NT2/D1 (cell line): ENCODE measurements at regions not wholly inside any gene's neighbourhood (a gene's known extent, or its start where the extent isn't known, plus 50 kb on each side); places are given as distances from the start of the nearest gene placed in this dataset.

Source experiments
- DNase-seq: peaks from one replicate; pipeline ENCODE4 v3.0.0-alpha.2; 2011; ENCODE audit warnings: low read depth, low spot score
- H3K27me3 ChIP-seq: 2 replicates; pipeline ENCODE4 v1.6.0; 2011; ENCODE audit warnings: mild to moderate bottlenecking; ENCODE audit not compliant: insufficient read length, insufficient read depth
- H3K36me3 ChIP-seq: 2 replicates; pipeline ENCODE4 v1.6.1; 2011; ENCODE audit warnings: mild to moderate bottlenecking, low read length, mixed read lengths; ENCODE audit not compliant: insufficient read depth, insufficient read length
- H3K4me1 ChIP-seq: 2 replicates; pipeline ENCODE4 v1.5.1; 2011; ENCODE audit not compliant: insufficient read depth, insufficient read length
- H3K4me3 ChIP-seq: 2 replicates; pipeline ENCODE4 v1.5.1; 2011; ENCODE audit warnings: low read depth; ENCODE audit not compliant: insufficient read length
- H3K9ac ChIP-seq: 2 replicates; pipeline ENCODE4 v1.6.0; 2011; ENCODE audit warnings: low read depth; ENCODE audit not compliant: insufficient read length
- H3K9me3 ChIP-seq: 2 replicates; pipeline ENCODE4 v1.5.1; 2011; ENCODE audit warnings: mild to moderate bottlenecking, low read length; ENCODE audit not compliant: insufficient read depth
- SUZ12 ChIP-seq: IDR thresholded peaks from 2 replicates; pipeline ENCODE4 v1.6.1; 2011; ENCODE audit not compliant: insufficient read length, insufficient read depth; ENCODE audit errors: extremely low read depth
- YY1 ChIP-seq: IDR thresholded peaks from 2 replicates; pipeline ENCODE4 v1.6.1; 2011; ENCODE audit not compliant: insufficient read length, insufficient read depth
- ZNF274 ChIP-seq: IDR thresholded peaks from 2 replicates; pipeline ENCODE4 v1.6.1; 2011; ENCODE audit warnings: mild to moderate bottlenecking, low read depth, low read length

GRCh38 chr11:105466582-105467228 lies 143.2 kb upstream of the GRIA4 start:
- Histone ChIP-seq H3K36me3 (no peaks in the 10 kb centered on the region), H3K4me3 (no peak overlapping the region), H3K27me3 (no peaks in the 10 kb centered on the region), H3K9me3 (no peaks in the 10 kb centered on the region), H3K4me1 (no peaks in the 10 kb centered on the region), H3K9ac (no peak overlapping the region)
- DNase-seq, result no peak
- TF ChIP-seq YY1 (no peak), SUZ12 (no peak), ZNF274 (no peak)

- Histone ChIP-seq H3K4me3 (no peak overlapping the region), H3K9ac (no peak overlapping the region), H3K4me1 (no peaks in the 10 kb centered on the region), H3K27me3 (no peaks in the 10 kb centered on the region), H3K9me3 (no peaks in the 10 kb centered on the region), H3K36me3 (no peaks in the 10 kb centered on the region)
- TF ChIP-seq YY1, result no peak
- no peak for TF ChIP-seq SUZ12
- no peak for TF ChIP-seq ZNF274
- no peak for DNase-seq
These were observed 151.8 kb upstream of the GRIA4 start for GRCh38 chr11:105458071-105458470.

GRCh38 chr11:105456950-105457349 lies 152.9 kb upstream of the GRIA4 start:
- no peaks in the 10 kb centered on the region for H3K9me3 ChIP-seq
- no peak for TF ChIP-seq SUZ12
- no peak for DNase-seq
- H3K4me3 ChIP-seq, result no peak overlapping the region
- H3K27me3 ChIP-seq, result no peaks in the 10 kb centered on the region
- no peaks in the 10 kb centered on the region for H3K36me3 ChIP-seq
- H3K4me1 ChIP-seq, result no peaks in the 10 kb centered on the region
- no peak overlapping the region for H3K9ac ChIP-seq

- no peak overlapping the region for H3K9ac ChIP-seq
- DNase-seq, result no peak
- H3K9me3 ChIP-seq, result no peaks in the 10 kb centered on the region
- H3K27me3 ChIP-seq, result no peaks in the 10 kb centered on the region
- TF ChIP-seq SUZ12 (no peak), ZNF274 (no peak), YY1 (no peak)
- H3K4me3 ChIP-seq, result no peak overlapping the region
- H3K36me3 ChIP-seq, result no peaks in the 10 kb centered on the region
- H3K4me1 ChIP-seq, result no peaks in the 10 kb centered on the region
These were observed 160.7 kb upstream of the GRIA4 start for GRCh38 chr11:105449100-105449734.

- Histone ChIP-seq H3K4me1 (no peaks in the 10 kb centered on the region), H3K27me3 (no peaks in the 10 kb centered on the region), H3K4me3 (no peak overlapping the region), H3K9me3 (no peaks in the 10 kb centered on the region), H3K9ac (no peak overlapping the region), H3K36me3 (no peaks in the 10 kb centered on the region)
- DNase-seq, result no peak
- TF ChIP-seq SUZ12 (no peak), ZNF274 (no peak), YY1 (no peak)
These were observed 161.2 kb upstream of the GRIA4 start for GRCh38 chr11:105448703-105449079.

- H3K36me3 ChIP-seq, result no peaks in the 10 kb centered on the region
- TF ChIP-seq ZNF274 (no peak), YY1 (no peak), SUZ12 (no peak)
- no peak overlapping the region for H3K4me3 ChIP-seq
- H3K9me3 ChIP-seq, result no peaks in the 10 kb centered on the region
- no peak for DNase-seq
- H3K4me1 ChIP-seq, result no peaks in the 10 kb centered on the region
- H3K27me3 ChIP-seq, result no peaks in the 10 kb centered on the region
- no peak overlapping the region for H3K9ac ChIP-seq
These were observed 161.8 kb upstream of the GRIA4 start for GRCh38 chr11:105447936-105448702.

GRCh38 chr11:105443623-105444022 lies 166.2 kb upstream of the GRIA4 start:
- H3K4me3 ChIP-seq, result no peak overlapping the region
- no peak for DNase-seq
- H3K9me3 ChIP-seq, result no peaks in the 10 kb centered on the region
- no peaks in the 10 kb centered on the region for H3K27me3 ChIP-seq
- no peak overlapping the region for H3K9ac ChIP-seq
- TF ChIP-seq SUZ12 (no peak), ZNF274 (no peak), YY1 (no peak)
- no peaks in the 10 kb centered on the region for H3K4me1 ChIP-seq
- H3K36me3 ChIP-seq, result no peaks in the 10 kb centered on the region
